ENCODE measurements at regions not wholly inside any gene's neighbourhood (a gene's known extent, or its start where the extent isn't known, plus 50 kb on each side); places are given as distances from the start of the nearest gene placed in this dataset.

DNA sequence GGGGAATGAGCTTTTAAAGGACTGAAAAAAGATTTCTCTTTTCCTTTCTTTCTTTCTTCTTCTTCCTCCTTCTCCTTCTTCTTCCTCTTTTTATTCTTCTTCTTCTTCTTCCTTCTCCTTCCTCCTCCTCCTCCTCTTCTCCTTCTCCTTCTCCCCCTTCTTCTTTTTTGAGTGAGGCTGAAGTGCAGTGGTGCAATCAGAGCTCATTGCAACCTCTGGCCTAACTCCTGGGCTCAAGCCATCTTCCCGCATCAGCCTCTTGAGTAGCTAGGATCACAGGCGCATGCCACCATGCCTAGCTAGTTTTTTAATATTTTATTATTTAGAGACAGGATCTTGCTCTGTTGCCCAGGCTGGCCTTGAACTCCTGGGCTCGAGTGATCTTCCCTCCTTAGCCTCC lies 120.9 kb upstream of the KL start (continued):
- TF ChIP-seq, protein P1, sequence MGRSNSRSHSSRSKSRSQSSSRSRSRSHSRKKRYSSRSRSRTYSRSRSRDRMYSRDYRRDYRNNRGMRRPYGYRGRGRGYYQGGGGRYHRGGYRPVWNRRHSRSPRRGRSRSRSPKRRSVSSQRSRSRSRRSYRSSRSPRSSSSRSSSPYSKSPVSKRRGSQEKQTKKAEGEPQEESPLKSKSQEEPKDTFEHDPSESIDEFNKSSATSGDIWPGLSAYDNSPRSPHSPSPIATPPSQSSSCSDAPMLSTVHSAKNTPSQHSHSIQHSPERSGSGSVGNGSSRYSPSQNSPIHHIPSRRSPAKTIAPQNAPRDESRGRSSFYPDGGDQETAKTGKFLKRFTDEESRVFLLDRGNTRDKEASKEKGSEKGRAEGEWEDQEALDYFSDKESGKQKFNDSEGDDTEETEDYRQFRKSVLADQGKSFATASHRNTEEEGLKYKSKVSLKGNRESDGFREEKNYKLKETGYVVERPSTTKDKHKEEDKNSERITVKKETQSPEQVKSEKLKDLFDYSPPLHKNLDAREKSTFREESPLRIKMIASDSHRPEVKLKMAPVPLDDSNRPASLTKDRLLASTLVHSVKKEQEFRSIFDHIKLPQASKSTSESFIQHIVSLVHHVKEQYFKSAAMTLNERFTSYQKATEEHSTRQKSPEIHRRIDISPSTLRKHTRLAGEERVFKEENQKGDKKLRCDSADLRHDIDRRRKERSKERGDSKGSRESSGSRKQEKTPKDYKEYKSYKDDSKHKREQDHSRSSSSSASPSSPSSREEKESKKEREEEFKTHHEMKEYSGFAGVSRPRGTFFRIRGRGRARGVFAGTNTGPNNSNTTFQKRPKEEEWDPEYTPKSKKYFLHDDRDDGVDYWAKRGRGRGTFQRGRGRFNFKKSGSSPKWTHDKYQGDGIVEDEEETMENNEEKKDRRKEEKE (IDR thresholded peaks at IDR 0.05): no peak
- TF ChIP-seq SUPT20H (IDR thresholded peaks at IDR 0.05; ENCODE audit: borderline replicate concordance, control insufficient read depth, low read depth, low read length): no peak
- TF ChIP-seq, protein P2, sequence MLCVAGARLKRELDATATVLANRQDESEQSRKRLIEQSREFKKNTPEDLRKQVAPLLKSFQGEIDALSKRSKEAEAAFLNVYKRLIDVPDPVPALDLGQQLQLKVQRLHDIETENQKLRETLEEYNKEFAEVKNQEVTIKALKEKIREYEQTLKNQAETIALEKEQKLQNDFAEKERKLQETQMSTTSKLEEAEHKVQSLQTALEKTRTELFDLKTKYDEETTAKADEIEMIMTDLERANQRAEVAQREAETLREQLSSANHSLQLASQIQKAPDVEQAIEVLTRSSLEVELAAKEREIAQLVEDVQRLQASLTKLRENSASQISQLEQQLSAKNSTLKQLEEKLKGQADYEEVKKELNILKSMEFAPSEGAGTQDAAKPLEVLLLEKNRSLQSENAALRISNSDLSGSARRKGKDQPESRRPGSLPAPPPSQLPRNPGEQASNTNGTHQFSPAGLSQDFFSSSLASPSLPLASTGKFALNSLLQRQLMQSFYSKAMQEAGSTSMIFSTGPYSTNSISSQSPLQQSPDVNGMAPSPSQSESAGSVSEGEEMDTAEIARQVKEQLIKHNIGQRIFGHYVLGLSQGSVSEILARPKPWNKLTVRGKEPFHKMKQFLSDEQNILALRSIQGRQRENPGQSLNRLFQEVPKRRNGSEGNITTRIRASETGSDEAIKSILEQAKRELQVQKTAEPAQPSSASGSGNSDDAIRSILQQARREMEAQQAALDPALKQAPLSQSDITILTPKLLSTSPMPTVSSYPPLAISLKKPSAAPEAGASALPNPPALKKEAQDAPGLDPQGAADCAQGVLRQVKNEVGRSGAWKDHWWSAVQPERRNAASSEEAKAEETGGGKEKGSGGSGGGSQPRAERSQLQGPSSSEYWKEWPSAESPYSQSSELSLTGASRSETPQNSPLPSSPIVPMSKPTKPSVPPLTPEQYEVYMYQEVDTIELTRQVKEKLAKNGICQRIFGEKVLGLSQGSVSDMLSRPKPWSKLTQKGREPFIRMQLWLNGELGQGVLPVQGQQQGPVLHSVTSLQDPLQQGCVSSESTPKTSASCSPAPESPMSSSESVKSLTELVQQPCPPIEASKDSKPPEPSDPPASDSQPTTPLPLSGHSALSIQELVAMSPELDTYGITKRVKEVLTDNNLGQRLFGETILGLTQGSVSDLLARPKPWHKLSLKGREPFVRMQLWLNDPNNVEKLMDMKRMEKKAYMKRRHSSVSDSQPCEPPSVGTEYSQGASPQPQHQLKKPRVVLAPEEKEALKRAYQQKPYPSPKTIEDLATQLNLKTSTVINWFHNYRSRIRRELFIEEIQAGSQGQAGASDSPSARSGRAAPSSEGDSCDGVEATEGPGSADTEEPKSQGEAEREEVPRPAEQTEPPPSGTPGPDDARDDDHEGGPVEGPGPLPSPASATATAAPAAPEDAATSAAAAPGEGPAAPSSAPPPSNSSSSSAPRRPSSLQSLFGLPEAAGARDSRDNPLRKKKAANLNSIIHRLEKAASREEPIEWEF (IDR thresholded peaks at IDR 0.05; ENCODE audit: insufficient replicate concordance, low read depth, low read length): no peak
- TF ChIP-seq, protein P3, sequence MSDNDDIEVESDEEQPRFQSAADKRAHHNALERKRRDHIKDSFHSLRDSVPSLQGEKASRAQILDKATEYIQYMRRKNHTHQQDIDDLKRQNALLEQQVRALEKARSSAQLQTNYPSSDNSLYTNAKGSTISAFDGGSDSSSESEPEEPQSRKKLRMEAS (IDR thresholded peaks at IDR 0.05; ENCODE audit: low read depth, low read length): no peak
- TF ChIP-seq, protein P4, sequence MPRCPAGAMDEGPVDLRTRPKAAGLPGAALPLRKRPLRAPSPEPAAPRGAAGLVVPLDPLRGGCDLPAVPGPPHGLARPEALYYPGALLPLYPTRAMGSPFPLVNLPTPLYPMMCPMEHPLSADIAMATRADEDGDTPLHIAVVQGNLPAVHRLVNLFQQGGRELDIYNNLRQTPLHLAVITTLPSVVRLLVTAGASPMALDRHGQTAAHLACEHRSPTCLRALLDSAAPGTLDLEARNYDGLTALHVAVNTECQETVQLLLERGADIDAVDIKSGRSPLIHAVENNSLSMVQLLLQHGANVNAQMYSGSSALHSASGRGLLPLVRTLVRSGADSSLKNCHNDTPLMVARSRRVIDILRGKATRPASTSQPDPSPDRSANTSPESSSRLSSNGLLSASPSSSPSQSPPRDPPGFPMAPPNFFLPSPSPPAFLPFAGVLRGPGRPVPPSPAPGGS (IDR thresholded peaks at IDR 0.05; ENCODE audit: borderline replicate concordance, insufficient read depth, low read depth, low read length, poor library complexity, severe bottlenecking): no peak
- TF ChIP-seq MYC (IDR thresholded peaks at IDR 0.05; ENCODE audit: insufficient read depth, insufficient read length, insufficient replicate concordance, low read length, severe bottlenecking): no peak
- TF ChIP-seq, protein P5, sequence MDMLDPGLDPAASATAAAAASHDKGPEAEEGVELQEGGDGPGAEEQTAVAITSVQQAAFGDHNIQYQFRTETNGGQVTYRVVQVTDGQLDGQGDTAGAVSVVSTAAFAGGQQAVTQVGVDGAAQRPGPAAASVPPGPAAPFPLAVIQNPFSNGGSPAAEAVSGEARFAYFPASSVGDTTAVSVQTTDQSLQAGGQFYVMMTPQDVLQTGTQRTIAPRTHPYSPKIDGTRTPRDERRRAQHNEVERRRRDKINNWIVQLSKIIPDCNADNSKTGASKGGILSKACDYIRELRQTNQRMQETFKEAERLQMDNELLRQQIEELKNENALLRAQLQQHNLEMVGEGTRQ (IDR thresholded peaks at IDR 0.05; ENCODE audit: borderline replicate concordance, low read depth, low read length): no peak
- TF ChIP-seq NRF1 (conservative IDR thresholded peaks at IDR 0.05; ENCODE audit: low read depth, low read length): no peak
